OCI-LY1 (cell line): ENCODE measurements at regions not wholly inside any gene's neighbourhood (a gene's known extent, or its start where the extent isn't known, plus 50 kb on each side); places are given as distances from the start of the nearest gene placed in this dataset.

Experiments
- CTCF ChIP-seq: fragments of 200-600 bp; sonication (generic), shearing (Covaris generic); IDR thresholded peaks from 2 replicates; pipeline ENCODE4 v1.5.1; 2017; ENCODE audit warnings: mild to moderate bottlenecking, antibody characterized with exemption, low read length, moderate library complexity, mixed read lengths
- EZH2 ChIP-seq: fragments of 200-600 bp; sonication (generic), shearing (Covaris generic); IDR thresholded peaks from 2 replicates; pipeline ENCODE4 v1.8.0; 2017; ENCODE audit warnings: borderline replicate concordance, mixed run types, mild to moderate bottlenecking, antibody characterized with exemption, low read length, moderate library complexity, mixed read lengths

DNA sequence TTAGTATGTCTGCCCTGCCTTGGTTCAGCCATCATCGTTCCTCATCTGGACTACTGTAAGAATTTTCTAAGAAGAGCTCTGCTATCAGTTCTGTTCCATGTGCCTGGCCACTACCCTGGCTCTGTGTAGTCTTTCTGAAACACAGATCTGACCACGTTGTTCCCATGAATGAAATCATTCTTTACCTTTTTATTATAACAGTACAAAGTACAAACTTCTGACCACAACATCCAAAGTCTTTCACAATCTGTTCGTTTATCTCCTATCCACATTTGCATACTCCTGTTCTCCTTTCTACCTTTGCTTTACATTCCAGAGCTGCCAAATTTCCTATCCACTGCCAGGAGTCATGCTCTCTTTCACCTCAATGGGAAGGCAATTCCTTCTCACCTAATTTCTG lies 284.6 kb upstream of the LRP1B start:
- TF ChIP-seq CTCF (no peak), EZH2 (no peak)
